Nephron (organoid): ENCODE measurements at regions not wholly inside any gene's neighbourhood (a gene's known extent, or its start where the extent isn't known, plus 50 kb on each side); places are given as distances from the start of the nearest gene placed in this dataset.
A peak's percentile ranks its signal among the peaks of the same experiment; 100 is the strongest.

Experiments used
- H3K27ac Mint-ChIP-seq, 3 experiments: 2 replicates each; pipeline ENCODE4 v1.8.0; 2020; ENCODE audit warnings: mixed read lengths in 3 of 3, mild to moderate bottlenecking in 2 of 3, moderate library complexity in 1 of 3
- H3K27me3 Mint-ChIP-seq: 2 replicates; pipeline ENCODE4 v1.8.0; 2021; ENCODE audit warnings: low read depth, mild to moderate bottlenecking, moderate library complexity, mixed read lengths
- H3K36me3 Mint-ChIP-seq: 2 replicates; pipeline ENCODE4 v1.8.0; 2020; ENCODE audit warnings: low read depth, mixed read lengths
- H3K4me1 Mint-ChIP-seq: 2 replicates; pipeline ENCODE4 v1.8.0; 2020; ENCODE audit warnings: mixed read lengths
- H3K4me3 Mint-ChIP-seq, 3 experiments: 2 replicates each; pipeline ENCODE4 v1.8.0; 2020; ENCODE audit warnings: mild to moderate bottlenecking in 3 of 3, mixed read lengths in 3 of 3, moderate library complexity in 2 of 3
- H3K9me3 Mint-ChIP-seq: 2 replicates; pipeline ENCODE4 v1.8.0; 2020; ENCODE audit warnings: mixed read lengths
- TF ChIP-seq, protein P1 (sequence below), 3 experiments: fragments of 200-600 bp; sonication (generic); IDR thresholded peaks; one replicate each; pipeline ENCODE4 v1.5.0; 2021; ENCODE audit warnings: antibody characterized with exemption in 3 of 3; ENCODE audit not compliant: unreplicated experiment in 3 of 3

GRCh38 chr9:26067608-26068007 is 389.4 kb upstream of the TUSC1 start:
- Mint-ChIP-seq H3K36me3 (no peaks in the 10 kb centered on the region), H3K4me1 (no peaks in the 10 kb centered on the region), H3K27me3 (no peaks in the 10 kb centered on the region), H3K27ac (no peak overlapping the region), H3K9me3 (peaks cover 3% of the 10 kb centered on the region), H3K4me3 (no peak overlapping the region)
- TF ChIP-seq, protein P1, sequence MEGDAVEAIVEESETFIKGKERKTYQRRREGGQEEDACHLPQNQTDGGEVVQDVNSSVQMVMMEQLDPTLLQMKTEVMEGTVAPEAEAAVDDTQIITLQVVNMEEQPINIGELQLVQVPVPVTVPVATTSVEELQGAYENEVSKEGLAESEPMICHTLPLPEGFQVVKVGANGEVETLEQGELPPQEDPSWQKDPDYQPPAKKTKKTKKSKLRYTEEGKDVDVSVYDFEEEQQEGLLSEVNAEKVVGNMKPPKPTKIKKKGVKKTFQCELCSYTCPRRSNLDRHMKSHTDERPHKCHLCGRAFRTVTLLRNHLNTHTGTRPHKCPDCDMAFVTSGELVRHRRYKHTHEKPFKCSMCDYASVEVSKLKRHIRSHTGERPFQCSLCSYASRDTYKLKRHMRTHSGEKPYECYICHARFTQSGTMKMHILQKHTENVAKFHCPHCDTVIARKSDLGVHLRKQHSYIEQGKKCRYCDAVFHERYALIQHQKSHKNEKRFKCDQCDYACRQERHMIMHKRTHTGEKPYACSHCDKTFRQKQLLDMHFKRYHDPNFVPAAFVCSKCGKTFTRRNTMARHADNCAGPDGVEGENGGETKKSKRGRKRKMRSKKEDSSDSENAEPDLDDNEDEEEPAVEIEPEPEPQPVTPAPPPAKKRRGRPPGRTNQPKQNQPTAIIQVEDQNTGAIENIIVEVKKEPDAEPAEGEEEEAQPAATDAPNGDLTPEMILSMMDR (IDR thresholded peaks at IDR 0.05; ENCODE audit: unreplicated experiment in 3 of 3): no peak

DNA sequence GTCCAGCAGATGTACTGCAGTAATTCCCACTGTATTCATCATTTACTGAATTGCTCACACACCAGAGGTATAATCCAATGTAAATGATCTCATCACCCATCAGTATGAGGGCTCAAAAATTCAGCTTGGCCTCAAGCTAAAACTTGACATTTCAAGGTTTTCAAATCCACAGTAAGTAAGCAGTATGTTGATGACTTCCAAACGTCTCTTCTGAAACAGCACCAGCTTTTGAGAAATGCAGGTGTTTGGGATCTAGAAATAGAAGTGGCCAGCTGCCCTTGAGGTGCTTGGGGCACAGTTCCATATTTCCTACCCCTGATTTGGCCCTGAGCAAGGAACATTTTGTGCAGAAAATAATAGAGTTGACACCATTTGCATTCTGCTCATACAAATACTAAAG is 388.0 kb upstream of the TUSC1 start:
- H3K4me3 Mint-ChIP-seq: no peak overlapping the region
- TF ChIP-seq, protein P1 (IDR thresholded peaks at IDR 0.05; ENCODE audit: unreplicated experiment in 3 of 3): no peak
- no peaks in the 10 kb centered on the region for H3K4me1 Mint-ChIP-seq
- no peak overlapping the region for H3K27ac Mint-ChIP-seq
- H3K36me3 Mint-ChIP-seq: no peaks in the 10 kb centered on the region
- no peaks in the 10 kb centered on the region for H3K9me3 Mint-ChIP-seq
- no peaks in the 10 kb centered on the region for H3K27me3 Mint-ChIP-seq

GRCh38 chr9:26061948-26062575 is 383.8 kb upstream of the TUSC1 start:
- TF ChIP-seq, protein P1 (IDR thresholded peaks at IDR 0.05; ENCODE audit: unreplicated experiment in 3 of 3): no peak
- Mint-ChIP-seq H3K27ac (no peak overlapping the region), H3K4me3 (no peak overlapping the region), H3K4me1 (no peaks in the 10 kb centered on the region), H3K9me3 (no peaks in the 10 kb centered on the region), H3K27me3 (no peaks in the 10 kb centered on the region), H3K36me3 (no peaks in the 10 kb centered on the region)

DNA sequence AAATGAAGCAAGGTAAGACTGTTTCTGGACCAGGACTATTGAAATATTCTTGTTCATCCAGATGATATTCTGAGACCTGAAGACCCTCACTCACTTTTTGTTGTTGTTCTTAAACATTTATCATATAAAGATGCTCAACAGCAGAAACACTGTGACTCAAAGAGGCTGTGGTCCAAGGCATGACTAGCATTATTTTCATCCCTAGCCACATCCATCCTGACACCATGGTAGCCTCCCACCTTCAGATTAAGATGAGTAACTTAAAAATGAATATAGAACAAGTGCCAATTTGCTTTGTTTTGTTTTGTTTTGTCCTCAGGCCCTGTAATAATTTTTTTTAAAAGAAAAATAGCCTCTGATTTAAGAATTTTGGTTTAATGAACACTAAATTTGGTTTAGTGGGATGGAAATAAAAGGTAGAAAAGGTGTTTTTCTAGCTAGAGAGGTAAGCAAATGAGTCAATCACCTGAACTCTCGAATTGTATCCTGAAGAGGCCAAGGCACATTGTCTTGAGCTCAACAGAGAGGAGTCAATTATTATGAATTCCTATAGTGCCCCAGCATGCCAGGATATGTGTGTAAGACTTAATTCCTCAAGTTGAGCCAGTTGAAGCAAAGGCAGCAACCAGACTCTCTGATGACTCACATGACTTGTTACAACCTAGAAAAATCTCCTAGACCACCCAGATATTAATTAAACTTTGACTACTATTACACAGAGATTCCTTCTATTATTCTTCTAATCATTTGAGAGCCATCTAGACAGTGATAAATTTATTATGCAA is 380.1 kb upstream of the TUSC1 start:
- H3K36me3 Mint-ChIP-seq: no peaks in the 10 kb centered on the region
- H3K27me3 Mint-ChIP-seq: no peaks in the 10 kb centered on the region
- TF ChIP-seq, protein P1 (IDR thresholded peaks at IDR 0.05; ENCODE audit: unreplicated experiment in 3 of 3): no peak
- no peaks in the 10 kb centered on the region for H3K4me1 Mint-ChIP-seq
- no peak overlapping the region for H3K27ac Mint-ChIP-seq
- H3K9me3 Mint-ChIP-seq: no peaks in the 10 kb centered on the region
- no peak overlapping the region for H3K4me3 Mint-ChIP-seq

GRCh38 chr9:26057050-26057449 is 378.8 kb upstream of the TUSC1 start:
- peak overlapping the region in 1 of 3 experiments; percentile 10 for H3K27ac Mint-ChIP-seq
- H3K9me3 Mint-ChIP-seq: no peaks in the 10 kb centered on the region
- TF ChIP-seq, protein P1 (IDR thresholded peaks at IDR 0.05; ENCODE audit: unreplicated experiment in 3 of 3): no peak
- no peak overlapping the region for H3K4me3 Mint-ChIP-seq
- H3K36me3 Mint-ChIP-seq: no peaks in the 10 kb centered on the region
- H3K4me1 Mint-ChIP-seq: no peaks in the 10 kb centered on the region
- H3K27me3 Mint-ChIP-seq: no peaks in the 10 kb centered on the region
